ENCODE measurements at regions not wholly inside any gene's neighbourhood (a gene's known extent, or its start where the extent isn't known, plus 50 kb on each side); places are given as distances from the start of the nearest gene placed in this dataset.

DNA sequence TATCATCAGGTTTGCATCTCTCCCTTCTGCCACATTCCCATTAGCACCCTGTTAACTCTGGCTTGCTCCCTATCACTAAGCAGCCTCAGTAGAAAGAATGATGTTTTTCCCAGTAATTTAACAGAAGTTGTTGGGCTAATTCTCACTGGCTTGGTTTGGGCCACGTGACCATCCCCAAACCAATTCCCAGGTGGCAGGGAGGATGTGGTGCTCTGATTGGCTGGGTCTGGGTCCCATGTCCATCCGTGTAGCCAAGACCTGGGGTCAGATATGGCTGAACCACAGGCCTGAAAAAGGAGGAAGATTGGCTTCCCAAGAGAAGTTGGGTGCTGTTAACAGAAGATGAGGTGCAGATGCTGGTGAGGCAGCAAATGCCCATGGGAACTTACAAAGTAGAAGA, 122.0 kb downstream of the BOD1 start:
- H3K9ac ChIP-seq (ENCODE audit: low read length): no peak overlapping the region
- H3K4me2 ChIP-seq (ENCODE audit: low read length): no peak overlapping the region
- peaks cover 1% of the 10 kb centered on the region for H3K9me3 ChIP-seq (ENCODE audit: insufficient read depth, low read depth, low read length)
- no peaks in the 10 kb centered on the region for H3K79me2 ChIP-seq (ENCODE audit: control insufficient read depth, insufficient read depth, low read length, poor library complexity)
- no peak overlapping the region for H3K4ac ChIP-seq (ENCODE audit: low read depth, low read length)
- no peak for DNase-seq
- H3K27ac ChIP-seq (ENCODE audit: low read depth, low read length): no peak overlapping the region
- H3K27me3 ChIP-seq (ENCODE audit: insufficient read depth, low read length): no peaks in the 10 kb centered on the region
- H2BK12ac ChIP-seq (ENCODE audit: low read length): no peak overlapping the region
- H3K36me3 ChIP-seq (ENCODE audit: control insufficient read depth in 1 of 2, insufficient read depth in 2 of 2, low read length in 2 of 2): no peaks in the 10 kb centered on the region
- H4K12ac ChIP-seq (ENCODE audit: low read depth, low read length): no peak overlapping the region
- H2BK5ac ChIP-seq (ENCODE audit: low read depth, low read length, poor library complexity): no peak overlapping the region
- H2AK5ac ChIP-seq (ENCODE audit: low read length): no peak overlapping the region
- H3K4me3 ChIP-seq (ENCODE audit: low read depth, low read length): no peak overlapping the region
- peaks cover 2 to 8% of the 10 kb centered on the region in 2 experiments for H3K4me1 ChIP-seq (ENCODE audit: control insufficient read depth in 1 of 2, insufficient read depth in 2 of 2, low read length in 2 of 2)
- H3K14ac ChIP-seq (ENCODE audit: low read length): no peak overlapping the region
- H2AFZ ChIP-seq (ENCODE audit: insufficient read depth, low read length, poor library complexity): no peak overlapping the region
- H3K79me1 ChIP-seq (ENCODE audit: low read length): no peaks in the 10 kb centered on the region
- WGBS (ENCODE audit: extremely low coverage, insufficient coverage, insufficient read length): no CpG with 5 or more reads among the region's 2 CpGs
- no peak overlapping the region for H3K23ac ChIP-seq (ENCODE audit: low read length)
- no peak overlapping the region for H2BK120ac ChIP-seq (ENCODE audit: insufficient read depth, low read length, poor library complexity)
- no peak overlapping the region for H4K8ac ChIP-seq (ENCODE audit: low read depth, low read length)
- no peak overlapping the region for H4K91ac ChIP-seq (ENCODE audit: low read depth, low read length)
- no peak overlapping the region for H3K18ac ChIP-seq (ENCODE audit: low read length)

DNA sequence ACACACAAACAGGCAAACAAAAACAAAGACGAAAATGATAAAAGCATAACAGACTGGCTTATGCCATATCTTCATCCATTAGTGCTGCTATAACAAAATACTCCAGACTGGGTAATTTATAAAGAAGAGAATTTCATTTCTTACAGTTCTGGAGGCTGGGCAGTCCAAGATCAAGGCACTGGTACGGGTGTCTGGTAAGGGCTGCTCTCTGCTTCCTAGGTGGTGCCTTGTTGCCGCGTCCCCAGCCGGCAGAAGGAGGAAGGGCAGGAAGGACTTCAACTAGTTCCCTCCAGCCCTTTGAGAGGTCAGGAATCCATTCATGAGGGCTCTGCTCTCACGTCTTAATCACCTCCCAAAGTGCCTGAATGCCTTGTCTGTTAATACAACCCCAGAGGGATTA, 122.6 kb downstream of the BOD1 start:
- no peak overlapping the region for H2AFZ ChIP-seq (ENCODE audit: insufficient read depth, low read length, poor library complexity)
- WGBS (ENCODE audit: extremely low coverage, insufficient coverage, insufficient read length): no CpG with 5 or more reads among the region's 6 CpGs

DNA sequence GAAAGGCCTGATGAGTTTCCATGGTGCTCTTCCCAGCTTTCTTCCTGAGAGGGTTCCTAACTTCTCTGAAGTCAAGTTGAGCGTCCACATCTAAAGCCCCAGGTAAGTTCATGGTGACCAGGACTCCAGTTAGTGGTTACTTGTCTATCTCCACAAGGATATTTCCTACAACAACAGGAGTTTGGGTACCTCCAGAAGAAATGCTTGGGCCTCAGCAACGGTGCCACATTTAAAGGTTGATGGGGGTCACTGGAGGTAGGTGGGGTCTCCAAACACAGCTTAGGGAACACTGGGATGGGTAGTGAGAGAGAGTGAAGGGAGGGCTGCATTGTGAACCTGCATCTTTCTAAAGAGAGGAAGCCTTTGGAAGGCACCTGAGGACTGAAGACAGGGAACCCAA, 123.4 kb downstream of the BOD1 start:
- no peaks in the 10 kb centered on the region for H3K27me3 ChIP-seq (ENCODE audit: insufficient read depth, low read length)
- no peak overlapping the region for H3K14ac ChIP-seq (ENCODE audit: low read length)
- H4K91ac ChIP-seq (ENCODE audit: low read depth, low read length): no peak overlapping the region
- no peak for DNase-seq
- no peak overlapping the region for H3K27ac ChIP-seq (ENCODE audit: low read depth, low read length)
- H3K79me2 ChIP-seq (ENCODE audit: control insufficient read depth, insufficient read depth, low read length, poor library complexity): no peaks in the 10 kb centered on the region
- H4K8ac ChIP-seq (ENCODE audit: low read depth, low read length): no peak overlapping the region
- no peak overlapping the region for H3K4ac ChIP-seq (ENCODE audit: low read depth, low read length)
- H3K4me2 ChIP-seq (ENCODE audit: low read length): no peak overlapping the region
- no peak overlapping the region for H3K9ac ChIP-seq (ENCODE audit: low read length)
- H4K12ac ChIP-seq (ENCODE audit: low read depth, low read length): no peak overlapping the region
- no peak overlapping the region for H2BK120ac ChIP-seq (ENCODE audit: insufficient read depth, low read length, poor library complexity)
- no peak overlapping the region for H2AFZ ChIP-seq (ENCODE audit: insufficient read depth, low read length, poor library complexity)
- peaks cover 1% of the 10 kb centered on the region for H3K9me3 ChIP-seq (ENCODE audit: insufficient read depth, low read depth, low read length)
- no CpG with 5 or more reads among the region's 2 CpGs for WGBS (ENCODE audit: extremely low coverage, insufficient coverage, insufficient read length)
- no peak overlapping the region for H2AK5ac ChIP-seq (ENCODE audit: low read length)
- no peaks in the 10 kb centered on the region for H3K79me1 ChIP-seq (ENCODE audit: low read length)
- no peak overlapping the region for H3K4me3 ChIP-seq (ENCODE audit: low read depth, low read length)
- no peak overlapping the region for H3K18ac ChIP-seq (ENCODE audit: low read length)
- no peak overlapping the region for H3K23ac ChIP-seq (ENCODE audit: low read length)
- H2BK5ac ChIP-seq (ENCODE audit: low read depth, low read length, poor library complexity): no peak overlapping the region
- H3K4me1 ChIP-seq (ENCODE audit: control insufficient read depth in 1 of 2, insufficient read depth in 2 of 2, low read length in 2 of 2): no peaks in the 10 kb centered on the region
- H2BK12ac ChIP-seq (ENCODE audit: low read length): no peak overlapping the region
- H3K36me3 ChIP-seq (ENCODE audit: control insufficient read depth in 1 of 2, insufficient read depth in 2 of 2, low read length in 2 of 2): no peaks in the 10 kb centered on the region

More for the DNA sequence above, 122.6 kb downstream of the BOD1 start:
- Histone ChIP-seq H3K4ac (ENCODE audit: low read depth, low read length) (no peak overlapping the region), H3K9me3 (ENCODE audit: insufficient read depth, low read depth, low read length) (peaks cover 1% of the 10 kb centered on the region), H3K79me1 (ENCODE audit: low read length) (no peaks in the 10 kb centered on the region), H3K79me2 (ENCODE audit: control insufficient read depth, insufficient read depth, low read length, poor library complexity) (no peaks in the 10 kb centered on the region), H4K91ac (ENCODE audit: low read depth, low read length) (no peak overlapping the region), H2BK120ac (ENCODE audit: insufficient read depth, low read length, poor library complexity) (no peak overlapping the region), H3K18ac (ENCODE audit: low read length) (no peak overlapping the region), H3K27me3 (ENCODE audit: insufficient read depth, low read length) (no peaks in the 10 kb centered on the region), H2AK5ac (ENCODE audit: low read length) (no peak overlapping the region), H3K4me1 (ENCODE audit: control insufficient read depth in 1 of 2, insufficient read depth in 2 of 2, low read length in 2 of 2) (peaks cover 2 to 5% of the 10 kb centered on the region in 2 experiments), H3K4me2 (ENCODE audit: low read length) (no peak overlapping the region), H2BK5ac (ENCODE audit: low read depth, low read length, poor library complexity) (no peak overlapping the region), H3K36me3 (ENCODE audit: control insufficient read depth in 1 of 2, insufficient read depth in 2 of 2, low read length in 2 of 2) (no peaks in the 10 kb centered on the region), H4K8ac (ENCODE audit: low read depth, low read length) (no peak overlapping the region), H3K4me3 (ENCODE audit: low read depth, low read length) (no peak overlapping the region), H3K9ac (ENCODE audit: low read length) (no peak overlapping the region), H4K12ac (ENCODE audit: low read depth, low read length) (no peak overlapping the region), H3K23ac (ENCODE audit: low read length) (no peak overlapping the region), H3K27ac (ENCODE audit: low read depth, low read length) (no peak overlapping the region), H3K14ac (ENCODE audit: low read length) (no peak overlapping the region), H2BK12ac (ENCODE audit: low read length) (no peak overlapping the region)
- no peak for DNase-seq

DNA sequence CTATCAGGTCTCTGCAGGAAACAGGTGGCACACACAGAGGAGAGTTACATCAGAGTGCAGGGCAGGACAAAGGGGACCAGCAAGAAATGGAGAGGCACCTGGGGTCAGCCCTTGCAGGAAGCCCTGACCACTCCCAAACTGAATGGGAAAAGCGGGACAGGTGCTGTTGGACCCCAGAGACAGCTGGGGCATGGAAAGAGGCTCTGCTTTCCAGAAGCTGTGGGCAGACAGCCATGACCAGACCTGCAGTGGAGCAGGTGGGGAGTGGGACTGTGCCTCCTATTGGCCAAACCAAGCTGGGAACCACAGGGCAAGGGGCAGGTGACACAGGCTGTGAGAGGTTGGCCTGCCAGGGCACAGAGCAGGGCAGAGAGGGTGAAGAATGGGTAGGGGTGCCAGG, 125.8 kb downstream of the BOD1 start:
- WGBS (ENCODE audit: extremely low coverage, insufficient coverage, insufficient read length): no CpG with 5 or more reads among the region's 1 CpG
- Histone ChIP-seq H3K9ac (ENCODE audit: low read length) (no peak overlapping the region), H2BK120ac (ENCODE audit: insufficient read depth, low read length, poor library complexity) (no peak overlapping the region), H4K8ac (ENCODE audit: low read depth, low read length) (no peak overlapping the region), H3K79me2 (ENCODE audit: control insufficient read depth, insufficient read depth, low read length, poor library complexity) (no peaks in the 10 kb centered on the region), H2BK5ac (ENCODE audit: low read depth, low read length, poor library complexity) (no peak overlapping the region), H3K4me3 (ENCODE audit: low read depth, low read length) (peak overlapping the region; percentile 34), H4K91ac (ENCODE audit: low read depth, low read length) (no peak overlapping the region), H3K4me1 (ENCODE audit: control insufficient read depth in 1 of 2, insufficient read depth in 2 of 2, low read length in 2 of 2) (no peaks in the 10 kb centered on the region), H3K23ac (ENCODE audit: low read length) (no peak overlapping the region), H2AK5ac (ENCODE audit: low read length) (no peak overlapping the region), H3K18ac (ENCODE audit: low read length) (no peak overlapping the region), H3K36me3 (ENCODE audit: control insufficient read depth in 1 of 2, insufficient read depth in 2 of 2, low read length in 2 of 2) (no peaks in the 10 kb centered on the region), H3K4ac (ENCODE audit: low read depth, low read length) (no peak overlapping the region), H4K12ac (ENCODE audit: low read depth, low read length) (no peak overlapping the region), H3K27ac (ENCODE audit: low read depth, low read length) (no peak overlapping the region), H2BK12ac (ENCODE audit: low read length) (no peak overlapping the region), H2AFZ (ENCODE audit: insufficient read depth, low read length, poor library complexity) (no peak overlapping the region), H3K14ac (ENCODE audit: low read length) (no peak overlapping the region), H3K27me3 (ENCODE audit: insufficient read depth, low read length) (no peaks in the 10 kb centered on the region), H3K79me1 (ENCODE audit: low read length) (no peaks in the 10 kb centered on the region), H3K9me3 (ENCODE audit: insufficient read depth, low read depth, low read length) (no peaks in the 10 kb centered on the region), H3K4me2 (ENCODE audit: low read length) (no peak overlapping the region)
- DNase-seq: no peak
